ENCODE measurements at regions not wholly inside any gene's neighbourhood (a gene's known extent, or its start where the extent isn't known, plus 50 kb on each side); places are given as distances from the start of the nearest gene placed in this dataset.

DNA sequence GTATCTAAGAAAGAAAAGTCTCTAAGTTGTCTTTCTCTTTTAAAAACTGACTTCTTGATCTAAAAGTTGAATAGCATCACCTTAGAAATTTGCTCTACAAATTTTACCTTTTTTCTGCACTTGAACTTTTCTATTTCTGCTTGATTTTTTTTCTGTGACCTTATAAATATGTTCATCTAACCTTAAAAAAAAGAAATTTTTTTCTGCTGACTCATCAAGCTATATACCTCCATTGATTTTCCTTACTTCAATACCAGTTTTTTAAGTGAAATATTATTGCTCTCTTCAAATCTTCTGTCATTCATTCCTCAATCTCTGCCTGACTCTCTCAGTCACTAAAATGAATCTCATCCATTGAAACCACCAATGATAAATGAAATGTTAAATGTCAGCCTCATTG lies 910.1 kb downstream of the GALC start:
- TF ChIP-seq, protein P1, sequence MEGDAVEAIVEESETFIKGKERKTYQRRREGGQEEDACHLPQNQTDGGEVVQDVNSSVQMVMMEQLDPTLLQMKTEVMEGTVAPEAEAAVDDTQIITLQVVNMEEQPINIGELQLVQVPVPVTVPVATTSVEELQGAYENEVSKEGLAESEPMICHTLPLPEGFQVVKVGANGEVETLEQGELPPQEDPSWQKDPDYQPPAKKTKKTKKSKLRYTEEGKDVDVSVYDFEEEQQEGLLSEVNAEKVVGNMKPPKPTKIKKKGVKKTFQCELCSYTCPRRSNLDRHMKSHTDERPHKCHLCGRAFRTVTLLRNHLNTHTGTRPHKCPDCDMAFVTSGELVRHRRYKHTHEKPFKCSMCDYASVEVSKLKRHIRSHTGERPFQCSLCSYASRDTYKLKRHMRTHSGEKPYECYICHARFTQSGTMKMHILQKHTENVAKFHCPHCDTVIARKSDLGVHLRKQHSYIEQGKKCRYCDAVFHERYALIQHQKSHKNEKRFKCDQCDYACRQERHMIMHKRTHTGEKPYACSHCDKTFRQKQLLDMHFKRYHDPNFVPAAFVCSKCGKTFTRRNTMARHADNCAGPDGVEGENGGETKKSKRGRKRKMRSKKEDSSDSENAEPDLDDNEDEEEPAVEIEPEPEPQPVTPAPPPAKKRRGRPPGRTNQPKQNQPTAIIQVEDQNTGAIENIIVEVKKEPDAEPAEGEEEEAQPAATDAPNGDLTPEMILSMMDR (IDR thresholded peaks at IDR 0.05; ENCODE audit: borderline replicate concordance, extremely low read depth, low read length, poor library complexity, severe bottlenecking) = no peak
- TF ChIP-seq EZH2 (IDR thresholded peaks at IDR 0.05; ENCODE audit: borderline replicate concordance, low read depth, low read length, severe bottlenecking) = no peak
